Skeletal muscle cell (primary cell): ENCODE measurements at regions not wholly inside any gene's neighbourhood (a gene's known extent, or its start where the extent isn't known, plus 50 kb on each side); places are given as distances from the start of the nearest gene placed in this dataset.

Experiments used
- DNase-seq: peaks from one replicate; pipeline ENCODE4 v3.0.0-alpha.2; 2010; ENCODE audit warnings: low read depth
- H3K4me3 ChIP-seq: 2 replicates; pipeline ENCODE4 v1.5.1; 2011; ENCODE audit warnings: low read depth, mild to moderate bottlenecking, control low read depth, low read length, moderate library complexity

GRCh38 chr1:147444381-147444780 lies 96.9 kb upstream of the BCL9 start:
- H3K4me3 ChIP-seq = no peak overlapping the region
- no peak for DNase-seq

DNA sequence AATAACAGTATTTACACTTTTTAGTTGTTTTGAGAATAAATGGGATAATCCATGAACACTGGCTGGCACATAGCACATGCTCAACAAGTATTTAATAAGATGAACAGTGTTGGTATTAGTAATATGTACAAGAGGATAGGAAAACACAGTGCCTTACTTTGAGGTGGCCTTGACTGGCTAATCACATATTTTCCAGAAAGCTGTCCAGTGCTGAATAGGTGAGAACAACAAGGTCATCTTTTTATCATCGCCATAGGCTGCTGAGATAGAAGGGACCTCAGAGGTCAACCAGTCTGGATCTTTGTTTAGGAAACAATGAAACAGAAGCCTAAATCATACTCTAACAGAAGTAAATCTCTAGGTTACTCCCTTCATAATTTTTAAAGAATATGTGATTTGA lies 89.7 kb upstream of the BCL9 start:
- DNase-seq = no peak
- H3K4me3 ChIP-seq = no peak overlapping the region

DNA sequence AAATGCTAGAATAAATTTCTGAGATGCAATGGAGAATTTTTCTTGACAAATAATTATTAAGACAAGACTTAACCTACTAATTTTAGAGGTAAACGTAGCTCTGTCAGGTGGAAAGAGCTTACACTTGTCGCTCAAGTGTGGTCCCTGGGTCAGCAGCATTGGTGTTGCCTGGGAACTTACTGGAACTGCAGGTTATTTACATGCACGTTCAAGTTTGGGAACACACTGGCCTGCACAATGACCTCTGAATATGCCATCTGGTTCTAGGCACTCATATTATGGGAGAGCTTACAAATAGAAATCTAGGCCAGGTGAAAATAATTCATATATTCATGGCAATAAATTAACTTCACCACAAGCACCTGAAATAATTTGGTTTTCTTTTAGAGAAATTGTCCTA lies 88.5 kb upstream of the BCL9 start:
- DNase-seq = no peak
- H3K4me3 ChIP-seq = no peak overlapping the region

DNA sequence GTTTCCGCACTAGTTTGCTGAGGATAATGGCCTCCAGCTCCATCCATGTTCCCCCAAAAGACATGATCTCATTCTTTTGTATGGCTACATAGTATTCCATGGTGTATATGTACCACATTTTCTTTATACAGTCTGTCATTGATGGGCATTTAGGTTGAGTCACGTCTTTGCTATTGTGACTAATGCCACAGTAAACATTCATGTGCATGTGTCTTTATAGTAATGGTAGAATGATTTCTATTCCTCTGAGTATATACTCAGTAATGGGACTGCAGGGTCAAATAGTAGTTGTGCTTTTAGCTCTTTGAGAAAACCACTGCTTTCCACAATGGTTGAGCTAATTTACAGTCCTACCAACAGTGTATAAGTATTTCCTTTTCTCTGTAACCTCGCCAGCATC lies 78.3 kb upstream of the BCL9 start:
- H3K4me3 ChIP-seq = no peak overlapping the region
- DNase-seq = no peak

GRCh38 chr1:147466543-147466942 lies 74.8 kb upstream of the BCL9 start:
- no peak for DNase-seq
- no peak overlapping the region for H3K4me3 ChIP-seq

- H3K4me3 ChIP-seq = no peak overlapping the region
- DNase-seq = no peak
Observed at GRCh38 chr1:147470079-147470478, 71.2 kb upstream of the BCL9 start.

GRCh38 chr1:147472489-147472888 lies 68.8 kb upstream of the BCL9 start:
- DNase-seq = no peak
- H3K4me3 ChIP-seq = no peak overlapping the region

GRCh38 chr1:147472966-147473732 lies 68.2 kb upstream of the BCL9 start:
- no peak for DNase-seq
- no peak overlapping the region for H3K4me3 ChIP-seq

- no peak for DNase-seq
- no peak overlapping the region for H3K4me3 ChIP-seq
Observed at GRCh38 chr1:147473733-147474049, 67.6 kb upstream of the BCL9 start.

GRCh38 chr1:147475488-147475887 lies 65.8 kb upstream of the BCL9 start:
- DNase-seq = no peak
- no peak overlapping the region for H3K4me3 ChIP-seq

GRCh38 chr1:147478521-147478920 lies 62.8 kb upstream of the BCL9 start:
- no peak for DNase-seq
- H3K4me3 ChIP-seq = no peak overlapping the region

- no peak for DNase-seq
- no peak overlapping the region for H3K4me3 ChIP-seq
Observed at GRCh38 chr1:147479864-147480564, 61.3 kb upstream of the BCL9 start.

DNA sequence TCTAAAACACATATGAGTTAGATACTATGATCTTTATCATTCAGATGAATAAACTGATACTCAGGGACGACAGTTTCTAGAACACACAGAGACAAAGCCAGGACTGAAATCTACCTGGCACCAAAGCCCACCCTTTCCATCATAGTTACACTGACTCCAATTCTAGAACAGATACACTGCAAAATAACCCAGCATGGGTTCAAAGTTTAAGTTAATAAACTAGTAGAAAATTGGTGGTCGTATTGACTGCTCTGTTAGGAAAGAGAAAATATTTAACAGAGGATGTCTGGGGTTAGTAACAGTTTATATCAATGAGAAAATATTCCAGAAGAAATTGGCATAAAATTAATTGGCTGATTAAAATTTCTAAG lies 60.8 kb upstream of the BCL9 start:
- H3K4me3 ChIP-seq = no peak overlapping the region
- no peak for DNase-seq

DNA sequence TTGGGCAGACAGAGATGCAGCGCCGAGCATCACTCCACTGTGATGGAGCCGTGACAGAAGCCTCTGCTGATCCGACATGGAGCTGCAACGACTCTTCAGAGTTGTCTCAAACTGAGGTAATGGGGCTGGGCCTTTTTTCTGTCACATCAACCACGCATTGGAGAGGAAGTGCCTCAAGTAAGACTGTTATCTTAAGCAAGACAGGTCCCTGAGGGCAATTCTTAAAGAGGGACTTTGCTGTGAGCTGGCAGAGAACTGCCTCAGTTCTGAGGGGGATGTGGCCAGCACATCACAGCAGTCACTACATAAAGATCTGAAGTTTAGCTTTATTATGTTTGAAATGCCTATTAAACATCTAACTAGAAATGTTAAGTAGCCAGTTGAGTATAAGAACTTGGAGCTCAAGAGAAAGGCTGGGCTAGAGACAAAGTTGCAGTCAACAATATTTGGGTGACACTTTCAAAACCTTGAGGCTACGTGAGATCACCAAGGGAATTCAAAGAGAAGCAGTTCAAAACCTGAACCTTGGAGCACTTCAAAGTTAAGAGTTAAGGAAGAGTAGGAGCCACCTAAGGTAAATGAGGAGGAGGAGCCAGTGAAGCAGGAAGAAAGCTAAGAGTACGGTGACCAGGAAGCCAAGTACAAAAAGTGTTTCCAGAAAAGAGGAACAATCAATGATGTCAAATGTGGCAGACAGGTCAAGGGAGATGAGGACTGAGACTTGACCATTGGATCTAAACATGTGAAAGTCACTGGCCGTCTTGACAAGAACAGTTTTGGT lies 54.2 kb upstream of the BCL9 start:
- H3K4me3 ChIP-seq = no peak overlapping the region
- no peak for DNase-seq

DNA sequence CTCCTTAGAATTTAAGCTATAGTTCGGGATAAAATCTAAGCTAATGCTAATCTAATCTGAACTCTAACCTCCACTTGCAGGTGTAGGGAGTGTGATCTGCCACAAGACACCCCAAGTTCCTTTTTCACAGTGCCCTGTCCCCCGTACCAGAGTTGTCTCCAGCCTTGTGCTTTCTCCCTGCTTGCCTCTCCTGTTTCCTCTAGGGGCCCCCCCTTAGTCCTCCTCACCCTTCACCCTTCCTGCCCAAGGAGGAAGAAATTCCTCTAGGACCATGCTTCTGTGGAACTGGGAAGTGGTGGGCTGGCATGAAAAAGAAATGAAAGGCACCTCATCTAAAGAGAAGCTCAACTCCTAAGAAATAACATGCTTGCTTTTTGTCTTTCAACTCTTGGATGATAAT lies 50.2 kb upstream of the BCL9 start:
- DNase-seq = no peak
- H3K4me3 ChIP-seq = no peak overlapping the region
